ENCODE measurements at regions not wholly inside any gene's neighbourhood (a gene's known extent, or its start where the extent isn't known, plus 50 kb on each side); places are given as distances from the start of the nearest gene placed in this dataset.

- no peak for TF ChIP-seq CTCF (IDR thresholded peaks at IDR 0.05)
- no peak for TF ChIP-seq POLR2A (IDR thresholded peaks at IDR 0.05)
- Histone ChIP-seq H3K4me3 (no peak overlapping the region), H3K4me1 (no peaks in the 10 kb centered on the region), H3K9me3 (no peaks in the 10 kb centered on the region), H3K27ac (no peak overlapping the region), H3K27me3 (no peaks in the 10 kb centered on the region), H3K36me3 (replicated peaks in 1 of 2; ENCODE audit: insufficient read depth in 1 of 2, low read depth in 2 of 2) (no peaks in the 10 kb centered on the region)
- intact Hi-C loops (cut with DNase I), result no loop called here
- DNase-seq (no peak), ATAC-seq (no peak)
- 15 to 27% methylated on average over 1 of the region's 1 CpG for WGBS, 2 donors
These were observed 659.1 kb downstream of the SI start for GRCh38 chr3:164419220-164419619.

GRCh38 chr3:164418414-164418813 lies 659.9 kb downstream of the SI start:
- no peak for DNase-seq
- intact Hi-C loops (cut with DNase I), result no loop called here
- Histone ChIP-seq H3K27me3 (no peaks in the 10 kb centered on the region), H3K9me3 (no peaks in the 10 kb centered on the region), H3K36me3 (replicated peaks in 1 of 2; ENCODE audit: insufficient read depth in 1 of 2, low read depth in 2 of 2) (no peaks in the 10 kb centered on the region), H3K4me3 (no peak overlapping the region), H3K27ac (no peak overlapping the region), H3K4me1 (no peaks in the 10 kb centered on the region)
- 74 to 76% methylated on average over 1 of the region's 1 CpG for WGBS, 2 donors
- ATAC-seq, result no peak
- TF ChIP-seq POLR2A (IDR thresholded peaks at IDR 0.05) (no peak), CTCF (IDR thresholded peaks at IDR 0.05) (no peak)

GRCh38 chr3:164417955-164418354 lies 660.3 kb downstream of the SI start:
- no peak for DNase-seq

DNA sequence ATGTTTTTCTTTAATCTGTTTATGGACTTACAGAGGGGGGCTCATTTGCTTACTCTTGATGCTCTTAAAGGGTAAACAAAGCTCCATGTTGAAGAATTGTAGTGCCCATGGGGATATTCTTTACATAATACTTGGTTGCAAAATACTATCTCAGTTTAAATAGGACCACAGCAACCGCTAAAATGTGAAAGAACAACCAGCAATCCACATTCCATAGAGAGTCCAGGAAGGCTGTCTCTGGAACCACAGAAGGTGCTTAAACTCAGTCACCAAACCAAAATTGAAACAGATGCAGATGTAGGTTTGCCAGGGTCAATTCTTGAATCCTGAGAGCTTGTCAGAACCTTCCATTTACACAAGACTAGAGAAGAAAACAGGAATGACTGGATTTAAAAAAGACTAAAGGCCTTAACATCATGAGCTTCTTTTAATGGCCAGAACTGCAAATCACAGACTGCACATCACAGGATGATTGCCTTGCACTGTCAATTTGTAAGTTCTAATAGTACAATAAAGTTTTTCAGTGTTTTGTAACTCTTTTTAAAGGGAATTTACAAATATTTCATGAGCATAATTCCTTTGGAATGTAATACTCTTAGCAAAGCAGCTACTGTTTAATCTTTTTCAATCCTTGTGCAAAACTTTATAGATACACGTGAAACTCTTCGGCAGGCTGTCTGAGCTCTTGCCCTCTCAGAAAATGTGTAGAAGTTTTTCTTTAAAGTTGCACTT lies 661.6 kb downstream of the SI start:
- no peaks in the 10 kb centered on the region for H3K9me3 ChIP-seq
- DNase-seq (no peak), ATAC-seq (no peak)
- no peaks in the 10 kb centered on the region for H3K36me3 ChIP-seq (replicated peaks in 1 of 2; ENCODE audit: insufficient read depth in 1 of 2, low read depth in 2 of 2)
- no peak overlapping the region for H3K27ac ChIP-seq
- no peaks in the 10 kb centered on the region for H3K4me1 ChIP-seq
- WGBS, 2 donors, result 66 to 68% methylated on average over 3 of the region's 3 CpGs
- no peak for TF ChIP-seq POLR2A (IDR thresholded peaks at IDR 0.05)
- TF ChIP-seq CTCF (IDR thresholded peaks at IDR 0.05), result no peak
- H3K4me3 ChIP-seq, result no peak overlapping the region
- H3K27me3 ChIP-seq, result no peaks in the 10 kb centered on the region
- intact Hi-C loops (cut with DNase I), result no loop called here

More at GRCh38 chr3:164417955-164418354, 660.3 kb downstream of the SI start:
- no peaks in the 10 kb centered on the region for H3K9me3 ChIP-seq
- TF ChIP-seq POLR2A (IDR thresholded peaks at IDR 0.05), result no peak
- no peak for TF ChIP-seq CTCF (IDR thresholded peaks at IDR 0.05)
- no peak for ATAC-seq
- no peak overlapping the region for H3K4me3 ChIP-seq
- H3K4me1 ChIP-seq, result no peaks in the 10 kb centered on the region
- intact Hi-C loops (cut with DNase I), result no loop called here
- H3K27ac ChIP-seq, result no peak overlapping the region
- H3K36me3 ChIP-seq (replicated peaks in 1 of 2; ENCODE audit: insufficient read depth in 1 of 2, low read depth in 2 of 2), result no peaks in the 10 kb centered on the region
- no peaks in the 10 kb centered on the region for H3K27me3 ChIP-seq

GRCh38 chr3:164408326-164408725 lies 670.0 kb downstream of the SI start:
- no peak overlapping the region for H3K4me3 ChIP-seq
- ATAC-seq (no peak), DNase-seq (no peak)
- no peak for TF ChIP-seq POLR2A (IDR thresholded peaks at IDR 0.05)
- no peak for TF ChIP-seq CTCF (IDR thresholded peaks at IDR 0.05)
- no peak overlapping the region for H3K27ac ChIP-seq
- no peaks in the 10 kb centered on the region for H3K36me3 ChIP-seq (replicated peaks in 1 of 2; ENCODE audit: insufficient read depth in 1 of 2, low read depth in 2 of 2)
- H3K9me3 ChIP-seq, result no peaks in the 10 kb centered on the region
- intact Hi-C loops (cut with DNase I), result no loop called here
- H3K4me1 ChIP-seq, result no peaks in the 10 kb centered on the region
- WGBS, 2 donors, result 81 to 95% methylated on average over 1 of the region's 1 CpG
- H3K27me3 ChIP-seq, result no peaks in the 10 kb centered on the region
